Fibroblast of lung (primary cell): ENCODE measurements at regions not wholly inside any gene's neighbourhood (a gene's known extent, or its start where the extent isn't known, plus 50 kb on each side); places are given as distances from the start of the nearest gene placed in this dataset.

ENCODE experiments used
- DNase-seq, 2 donors: peaks; one replicate each; pipeline versions ENCODE4 v3.0.0 to v3.0.0-alpha.2; 2010; ENCODE audit warnings: low read depth in 2 of 2
- H2AFZ ChIP-seq: 2 replicates; pipeline ENCODE4 v1.5.1; 2012; ENCODE audit warnings: low read length, control low read depth, inconsistent platforms
- H3K27ac ChIP-seq: 2 replicates; pipeline ENCODE4 v1.5.1; 2011; ENCODE audit warnings: low read length, control low read depth; ENCODE audit not compliant: insufficient read depth
- H3K27me3 ChIP-seq: 2 replicates; pipeline ENCODE4 v1.5.1; 2011; ENCODE audit warnings: mild to moderate bottlenecking, low read length; ENCODE audit not compliant: control insufficient read depth, insufficient read depth
- H3K36me3 ChIP-seq: 2 replicates; pipeline ENCODE4 v1.5.1; 2011; ENCODE audit warnings: low read length; ENCODE audit not compliant: control insufficient read depth, insufficient read depth
- H3K4me1 ChIP-seq: 2 replicates; pipeline ENCODE4 v1.5.1; 2011; ENCODE audit warnings: low read length; ENCODE audit not compliant: control insufficient read depth, insufficient read depth; ENCODE audit errors: extremely low read depth
- H3K4me2 ChIP-seq: 2 replicates; pipeline ENCODE4 v1.5.1; 2011; ENCODE audit warnings: low read length, control low read depth; ENCODE audit not compliant: insufficient read depth; ENCODE audit errors: extremely low read depth
- H3K4me3 ChIP-seq, 4 experiments: fragments of 200-600 bp in 1 of 4; sonication (generic) in 1 of 4; replicated peaks in 1 of 4; 2 replicates each; pipeline ENCODE4 v1.5.1; 2011 to 2016; ENCODE audit warnings: low read length in 4 of 4, low read depth in 3 of 4, mild to moderate bottlenecking in 3 of 4, control low read depth in 2 of 4, inconsistent platforms in 1 of 4, mixed read lengths in 1 of 4; ENCODE audit not compliant: insufficient read depth in 1 of 4; ENCODE audit errors: control extremely low read depth in 1 of 4
- H3K79me2 ChIP-seq: 2 replicates; pipeline ENCODE4 v1.5.1; 2012; ENCODE audit warnings: mild to moderate bottlenecking, low read length, inconsistent platforms; ENCODE audit not compliant: control insufficient read depth, insufficient read depth
- H3K9ac ChIP-seq: 2 replicates; pipeline ENCODE4 v1.5.1; 2011; ENCODE audit warnings: mild to moderate bottlenecking, low read length, control low read depth; ENCODE audit not compliant: insufficient read depth
- H3K9me3 ChIP-seq: 2 replicates; pipeline ENCODE4 v1.5.1; 2012; ENCODE audit warnings: low read depth, low read length; ENCODE audit not compliant: control insufficient read depth, insufficient read depth
- H4K20me1 ChIP-seq: 2 replicates; pipeline ENCODE4 v1.5.1; 2011; ENCODE audit warnings: low read length; ENCODE audit not compliant: control insufficient read depth, insufficient read depth; ENCODE audit errors: extremely low read depth
- CTCF ChIP-seq, 2 donors: IDR thresholded peaks in 1 of 2; conservative IDR thresholded peaks in 1 of 2; 1 replicate in 1 of 2; 2 replicates in 1 of 2; pipeline ENCODE4 v1.5.1; 2011 to 2012; ENCODE audit warnings: low read length in 2 of 2, control low read depth in 1 of 2, inconsistent platforms in 1 of 2, low read depth in 1 of 2, mild to moderate bottlenecking in 1 of 2
- EZH2 ChIP-seq: IDR thresholded peaks from 2 replicates; pipeline ENCODE4 v1.5.1; 2012; ENCODE audit warnings: low read length, control low read depth, mild to moderate bottlenecking; ENCODE audit errors: missing control alignments

- H3K27ac ChIP-seq: no peak overlapping the region
These were observed 376.4 kb downstream of the OSTF1 start for GRCh38 chr9:75464726-75465125.

GRCh38 chr9:75467142-75467541 lies 378.8 kb downstream of the OSTF1 start:
- Histone ChIP-seq H4K20me1 (no peaks in the 10 kb centered on the region), H3K4me3 (no peak overlapping the region), H3K27me3 (no peaks in the 10 kb centered on the region), H3K36me3 (no peaks in the 10 kb centered on the region), H3K9me3 (no peaks in the 10 kb centered on the region), H3K9ac (no peak overlapping the region), H3K79me2 (no peaks in the 10 kb centered on the region), H3K4me1 (no peaks in the 10 kb centered on the region), H2AFZ (no peak overlapping the region), H3K4me2 (no peak overlapping the region), H3K27ac (no peak overlapping the region)
- DNase-seq: no peak
- TF ChIP-seq EZH2 (no peak), CTCF (conservative IDR thresholded peaks at IDR 0.05 in 1 of 2, IDR thresholded peaks at IDR 0.05 in 1 of 2; ENCODE audit: low read depth in 1 of 2, low read length in 2 of 2) (no peak)

More at GRCh38 chr9:75464726-75465125, 376.4 kb downstream of the OSTF1 start:
- no peaks in the 10 kb centered on the region for H3K27me3 ChIP-seq
- no peak overlapping the region for H3K9ac ChIP-seq
- TF ChIP-seq CTCF (conservative IDR thresholded peaks at IDR 0.05 in 1 of 2, IDR thresholded peaks at IDR 0.05 in 1 of 2; ENCODE audit: low read depth in 1 of 2, low read length in 2 of 2) (no peak), EZH2 (no peak)
- no peak overlapping the region for H3K4me3 ChIP-seq
- no peak for DNase-seq
- no peak overlapping the region for H2AFZ ChIP-seq
- no peaks in the 10 kb centered on the region for H3K9me3 ChIP-seq
- H3K4me1 ChIP-seq: no peaks in the 10 kb centered on the region
- no peaks in the 10 kb centered on the region for H3K79me2 ChIP-seq
- no peaks in the 10 kb centered on the region for H3K36me3 ChIP-seq
- H4K20me1 ChIP-seq: no peaks in the 10 kb centered on the region
- H3K4me2 ChIP-seq: no peak overlapping the region

GRCh38 chr9:75471549-75472114 lies 383.3 kb downstream of the OSTF1 start:
- no peak overlapping the region for H3K9ac ChIP-seq
- H3K4me3 ChIP-seq: no peak overlapping the region
- H3K27ac ChIP-seq: no peak overlapping the region
- H3K79me2 ChIP-seq: no peaks in the 10 kb centered on the region
- H4K20me1 ChIP-seq: no peaks in the 10 kb centered on the region
- no peaks in the 10 kb centered on the region for H3K4me1 ChIP-seq
- no peaks in the 10 kb centered on the region for H3K36me3 ChIP-seq
- no peaks in the 10 kb centered on the region for H3K27me3 ChIP-seq
- TF ChIP-seq CTCF (conservative IDR thresholded peaks at IDR 0.05 in 1 of 2, IDR thresholded peaks at IDR 0.05 in 1 of 2; ENCODE audit: low read depth in 1 of 2, low read length in 2 of 2) (no peak), EZH2 (no peak)
- DNase-seq: no peak
- no peak overlapping the region for H3K4me2 ChIP-seq
- H3K9me3 ChIP-seq: no peaks in the 10 kb centered on the region
- H2AFZ ChIP-seq: no peak overlapping the region
